T-helper 2 cell treated with Interferon-gamma antibody and Interleukin-4, amounts not matched to agents 5 μg/mL and 100 μg/mL, for 36 hours (primary cell): ENCODE measurements at regions not wholly inside any gene's neighbourhood (a gene's known extent, or its start where the extent isn't known, plus 50 kb on each side); places are given as distances from the start of the nearest gene placed in this dataset.

Source experiments
- DNase-seq: peaks from one replicate; pipeline ENCODE4 v3.0.0; 2021; ENCODE audit warnings: low spot score
- H3K27ac Mint-ChIP-seq: one replicate; pipeline ENCODE4 v1.8.0; 2021; ENCODE audit warnings: mild to moderate bottlenecking, mixed read lengths
- H3K27me3 Mint-ChIP-seq: one replicate; pipeline ENCODE4 v1.8.0; 2021; ENCODE audit warnings: low read depth, mixed read lengths
- H3K36me3 Mint-ChIP-seq: one replicate; pipeline ENCODE4 v1.8.0; 2021; ENCODE audit warnings: low read depth, mixed read lengths
- H3K4me1 Mint-ChIP-seq: one replicate; pipeline ENCODE4 v1.8.0; 2021; ENCODE audit warnings: low read depth, mixed read lengths
- H3K4me3 Mint-ChIP-seq: one replicate; pipeline ENCODE4 v1.8.0; 2022; ENCODE audit warnings: mild to moderate bottlenecking, moderate library complexity, mixed read lengths
- H3K9me3 Mint-ChIP-seq: one replicate; pipeline ENCODE4 v1.8.0; 2021; ENCODE audit warnings: mixed read lengths

DNA sequence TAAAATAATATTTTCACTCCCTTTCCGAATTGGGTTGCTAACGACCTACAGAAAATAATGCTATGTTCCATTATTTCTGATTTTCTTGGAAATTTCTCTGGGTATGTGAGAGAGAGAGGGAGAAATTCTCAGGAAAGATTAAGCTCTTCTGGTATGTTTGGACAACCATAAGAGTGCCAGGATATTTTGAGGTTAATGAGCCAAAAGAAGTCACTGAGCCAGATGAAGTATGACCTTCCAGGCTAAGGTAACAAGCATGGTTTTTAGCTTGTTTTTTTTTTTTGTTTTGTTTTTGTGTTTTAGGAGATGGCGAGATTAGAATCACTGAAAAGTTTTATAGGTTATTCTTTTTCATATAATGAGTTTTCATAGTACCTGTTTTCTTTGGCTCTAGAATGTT lies 171.0 kb upstream of the FOXP2 start:
- Mint-ChIP-seq H3K27ac (no peak overlapping the region), H3K4me3 (no peak overlapping the region), H3K9me3 (no peaks in the 10 kb centered on the region), H3K36me3 (no peaks in the 10 kb centered on the region), H3K27me3 (no peaks in the 10 kb centered on the region), H3K4me1 (no peaks in the 10 kb centered on the region)
- DNase-seq = no peak

DNA sequence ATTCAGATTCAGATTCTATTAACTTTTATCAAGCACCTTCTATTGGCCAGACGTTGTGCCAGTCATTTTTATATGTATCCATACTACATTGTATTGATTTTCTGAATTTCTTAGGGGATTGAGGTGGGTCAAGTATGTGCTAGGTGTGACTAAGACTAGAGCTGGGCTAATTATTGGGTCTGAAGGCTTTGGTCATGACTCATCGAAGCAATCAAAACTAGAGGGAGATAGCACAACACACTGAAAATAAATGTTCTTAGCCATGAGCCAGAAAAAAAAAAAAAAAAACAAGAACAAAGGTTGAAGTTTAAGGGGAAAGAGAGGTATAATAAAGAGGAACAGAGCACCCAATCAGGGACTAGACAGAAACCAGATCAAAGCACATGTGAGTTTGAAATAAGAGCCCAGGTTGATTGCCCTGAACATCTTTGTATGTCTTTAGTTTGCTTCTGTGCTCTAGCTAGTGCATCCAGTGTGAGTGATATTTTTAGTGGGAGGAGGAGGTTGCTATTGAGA lies 171.6 kb upstream of the FOXP2 start:
- DNase-seq = no peak
- Mint-ChIP-seq H3K27me3 (no peaks in the 10 kb centered on the region), H3K9me3 (no peaks in the 10 kb centered on the region), H3K27ac (no peak overlapping the region), H3K4me1 (no peaks in the 10 kb centered on the region), H3K4me3 (no peak overlapping the region), H3K36me3 (no peaks in the 10 kb centered on the region)

DNA sequence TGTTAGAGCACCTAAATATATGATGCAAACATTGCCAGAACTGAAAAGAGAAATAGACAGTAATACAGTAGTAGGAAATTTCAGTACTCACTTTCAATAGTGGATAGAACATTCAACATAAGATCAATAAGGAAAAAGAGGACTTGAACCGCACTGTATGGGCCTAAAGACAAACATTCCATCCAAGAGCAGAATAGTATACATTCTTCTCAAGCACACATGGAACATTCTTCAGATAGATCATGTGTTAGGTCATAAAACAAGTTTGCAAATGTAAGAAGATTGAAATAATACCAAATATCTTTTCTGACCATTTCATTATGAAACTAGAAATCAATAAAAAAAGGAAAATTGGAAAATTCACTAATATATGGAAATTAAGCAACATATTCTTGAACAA lies 185.4 kb upstream of the FOXP2 start:
- H3K4me1 Mint-ChIP-seq = no peaks in the 10 kb centered on the region
- no peaks in the 10 kb centered on the region for H3K9me3 Mint-ChIP-seq
- no peak for DNase-seq
- no peaks in the 10 kb centered on the region for H3K36me3 Mint-ChIP-seq
- H3K4me3 Mint-ChIP-seq = no peak overlapping the region
- no peaks in the 10 kb centered on the region for H3K27me3 Mint-ChIP-seq
- H3K27ac Mint-ChIP-seq = no peak overlapping the region

GRCh38 chr7:114225784-114226183 lies 188.8 kb upstream of the FOXP2 start:
- H3K27ac Mint-ChIP-seq = no peak overlapping the region
- H3K36me3 Mint-ChIP-seq = no peaks in the 10 kb centered on the region
- DNase-seq = no peak
- no peaks in the 10 kb centered on the region for H3K9me3 Mint-ChIP-seq
- no peak overlapping the region for H3K4me3 Mint-ChIP-seq
- no peaks in the 10 kb centered on the region for H3K27me3 Mint-ChIP-seq
- no peaks in the 10 kb centered on the region for H3K4me1 Mint-ChIP-seq

DNA sequence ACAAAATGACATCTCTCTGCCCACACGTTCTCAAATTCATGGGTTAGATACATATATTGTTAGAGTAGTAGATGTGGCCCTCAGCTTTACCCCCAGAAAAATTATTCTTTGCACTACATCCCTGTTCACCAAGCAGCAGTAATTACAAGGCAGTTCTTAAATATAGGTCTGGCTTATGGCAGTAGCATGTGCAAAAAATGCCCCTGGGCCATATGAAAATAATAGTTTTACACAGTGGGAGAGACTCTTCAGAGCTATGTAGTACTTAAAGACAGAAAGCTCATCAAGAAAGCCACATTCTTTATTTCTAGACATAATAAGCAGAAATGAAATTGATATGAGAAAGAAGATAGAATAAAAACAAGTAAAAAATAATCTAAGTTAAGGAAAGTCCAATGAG lies 196.3 kb upstream of the FOXP2 start:
- H3K27ac Mint-ChIP-seq = no peak overlapping the region

GRCh38 chr7:114217026-114217806 lies 197.4 kb upstream of the FOXP2 start:
- H3K4me1 Mint-ChIP-seq = no peaks in the 10 kb centered on the region
- H3K36me3 Mint-ChIP-seq = no peaks in the 10 kb centered on the region
- H3K27ac Mint-ChIP-seq = no peak overlapping the region
- H3K9me3 Mint-ChIP-seq = no peaks in the 10 kb centered on the region
- no peak overlapping the region for H3K4me3 Mint-ChIP-seq
- no peaks in the 10 kb centered on the region for H3K27me3 Mint-ChIP-seq
- DNase-seq = no peak

More for the DNA sequence above, 196.3 kb upstream of the FOXP2 start:
- no peaks in the 10 kb centered on the region for H3K9me3 Mint-ChIP-seq
- H3K27me3 Mint-ChIP-seq = no peaks in the 10 kb centered on the region
- no peak for DNase-seq
- H3K4me3 Mint-ChIP-seq = no peak overlapping the region
- H3K36me3 Mint-ChIP-seq = no peaks in the 10 kb centered on the region
- no peaks in the 10 kb centered on the region for H3K4me1 Mint-ChIP-seq

- Mint-ChIP-seq H3K9me3 (no peaks in the 10 kb centered on the region), H3K36me3 (no peaks in the 10 kb centered on the region), H3K27ac (no peak overlapping the region), H3K27me3 (no peaks in the 10 kb centered on the region), H3K4me3 (no peak overlapping the region), H3K4me1 (no peaks in the 10 kb centered on the region)
- no peak for DNase-seq
Measured at GRCh38 chr7:114214466-114214865, 200.1 kb upstream of the FOXP2 start.

- no peak for DNase-seq
- no peak overlapping the region for H3K4me3 Mint-ChIP-seq
- H3K27me3 Mint-ChIP-seq = no peaks in the 10 kb centered on the region
- H3K27ac Mint-ChIP-seq = no peak overlapping the region
- no peaks in the 10 kb centered on the region for H3K36me3 Mint-ChIP-seq
- H3K4me1 Mint-ChIP-seq = no peaks in the 10 kb centered on the region
- no peaks in the 10 kb centered on the region for H3K9me3 Mint-ChIP-seq
Measured at GRCh38 chr7:114212721-114213429, 201.7 kb upstream of the FOXP2 start.

DNA sequence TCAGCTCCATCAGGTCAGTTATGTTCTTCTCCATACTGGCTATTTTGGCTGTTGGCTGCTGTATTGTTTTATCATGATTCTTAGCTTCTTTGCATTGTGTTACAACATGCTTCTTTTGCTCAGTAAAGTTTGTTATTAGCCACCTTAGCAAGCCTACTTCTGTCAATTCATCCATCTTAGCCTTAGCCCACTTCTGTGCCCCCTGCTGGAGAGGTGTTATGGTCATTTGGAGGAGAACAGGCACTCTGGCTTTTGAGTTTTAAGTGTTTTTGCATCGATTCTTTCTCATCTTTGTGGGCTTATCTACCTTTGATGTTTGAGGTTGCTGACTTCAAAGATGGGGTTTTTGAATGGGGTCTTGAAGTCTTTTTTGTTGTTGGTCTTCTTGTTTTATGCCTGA lies 204.6 kb upstream of the FOXP2 start:
- H3K4me3 Mint-ChIP-seq = no peak overlapping the region
- no peaks in the 10 kb centered on the region for H3K27me3 Mint-ChIP-seq
- H3K27ac Mint-ChIP-seq = no peak overlapping the region
- H3K9me3 Mint-ChIP-seq = no peaks in the 10 kb centered on the region
- no peaks in the 10 kb centered on the region for H3K36me3 Mint-ChIP-seq
- DNase-seq = no peak
- no peaks in the 10 kb centered on the region for H3K4me1 Mint-ChIP-seq

DNA sequence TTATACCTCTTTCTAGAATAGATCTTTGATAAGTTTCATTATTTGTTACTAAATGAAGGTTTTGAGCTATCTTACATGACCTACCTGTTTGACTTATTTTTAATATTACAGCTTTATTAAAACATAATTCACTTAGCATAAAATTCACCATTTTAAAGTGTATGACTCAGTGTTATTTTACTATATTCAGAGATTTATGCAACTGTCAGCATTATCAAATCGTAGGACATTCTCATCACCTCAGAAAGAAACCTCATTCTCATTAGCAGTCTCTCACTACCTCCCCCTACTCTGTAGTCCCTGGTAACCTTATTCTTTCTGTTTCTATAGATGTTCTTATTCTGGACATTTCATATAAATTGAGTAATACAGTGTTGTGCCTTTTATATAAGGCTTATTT lies 207.9 kb upstream of the FOXP2 start:
- no peaks in the 10 kb centered on the region for H3K27me3 Mint-ChIP-seq
- no peaks in the 10 kb centered on the region for H3K36me3 Mint-ChIP-seq
- no peak overlapping the region for H3K27ac Mint-ChIP-seq
- no peak for DNase-seq
- no peak overlapping the region for H3K4me3 Mint-ChIP-seq
- no peaks in the 10 kb centered on the region for H3K9me3 Mint-ChIP-seq
- no peaks in the 10 kb centered on the region for H3K4me1 Mint-ChIP-seq

- Mint-ChIP-seq H3K4me1 (no peaks in the 10 kb centered on the region), H3K4me3 (no peak overlapping the region), H3K9me3 (no peaks in the 10 kb centered on the region), H3K36me3 (no peaks in the 10 kb centered on the region), H3K27ac (no peak overlapping the region), H3K27me3 (no peaks in the 10 kb centered on the region)
- DNase-seq = no peak
Measured at GRCh38 chr7:114196517-114196916, 218.1 kb upstream of the FOXP2 start.

DNA sequence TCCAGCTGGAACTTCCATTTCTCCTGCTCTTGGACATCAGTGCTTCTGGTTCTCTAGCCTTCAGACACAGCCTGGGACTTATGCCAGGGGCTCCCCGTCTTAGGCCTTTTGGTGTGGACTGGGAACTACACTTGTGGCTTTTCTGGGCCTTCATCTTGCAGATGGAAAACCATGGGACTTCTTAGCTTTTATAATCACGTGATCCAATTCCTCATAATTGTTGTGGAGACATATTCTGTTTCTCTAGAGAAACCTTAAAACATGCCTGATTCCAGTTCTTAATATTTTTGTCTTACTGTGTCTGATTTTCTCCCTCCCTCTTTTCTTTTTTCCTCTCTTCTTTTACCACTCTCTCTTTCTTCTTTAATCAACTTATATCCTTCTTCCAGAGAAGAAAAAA lies 224.2 kb upstream of the FOXP2 start:
- Mint-ChIP-seq H3K4me1 (no peaks in the 10 kb centered on the region), H3K27me3 (no peaks in the 10 kb centered on the region), H3K27ac (no peak overlapping the region), H3K4me3 (no peak overlapping the region), H3K36me3 (no peaks in the 10 kb centered on the region), H3K9me3 (no peaks in the 10 kb centered on the region)
- no peak for DNase-seq

DNA sequence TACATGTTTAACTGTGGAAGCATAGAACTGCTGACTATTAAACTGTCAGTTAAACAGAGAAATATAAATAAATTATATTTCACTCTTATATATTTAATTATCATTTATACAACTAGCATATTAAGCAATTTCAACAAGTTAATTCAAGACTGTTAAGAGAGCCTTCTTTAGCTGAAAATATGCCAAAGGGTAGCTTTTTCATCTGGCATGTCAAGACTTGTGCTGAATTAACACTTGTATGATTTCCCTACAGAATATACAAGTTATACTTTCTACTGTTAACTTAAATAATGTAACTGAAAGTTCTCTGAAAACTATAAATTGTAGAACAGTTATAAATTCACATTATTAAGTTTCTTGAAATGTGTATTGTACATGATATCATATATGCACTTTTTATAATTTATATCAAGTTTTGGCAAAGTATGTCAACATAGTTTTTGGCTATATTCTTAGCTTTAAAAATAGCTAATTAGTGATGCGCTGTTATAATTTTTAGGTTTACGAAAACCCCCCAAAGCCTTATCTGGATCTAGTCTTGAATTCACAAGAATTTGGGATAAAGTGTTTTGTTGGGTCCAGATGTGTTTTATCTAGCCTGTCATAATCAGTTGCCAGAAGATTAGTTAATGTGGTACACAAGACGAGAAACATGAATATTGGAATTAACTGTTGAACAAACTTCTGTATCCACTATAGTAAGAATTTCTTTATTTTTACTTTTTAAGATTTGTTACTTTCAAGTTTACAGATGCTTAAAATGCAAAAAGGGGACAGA lies 231.1 kb upstream of the FOXP2 start:
- H3K27me3 Mint-ChIP-seq = no peaks in the 10 kb centered on the region
- no peaks in the 10 kb centered on the region for H3K9me3 Mint-ChIP-seq
- no peak overlapping the region for H3K27ac Mint-ChIP-seq
- H3K36me3 Mint-ChIP-seq = no peaks in the 10 kb centered on the region
- no peak overlapping the region for H3K4me3 Mint-ChIP-seq
- no peak for DNase-seq
- H3K4me1 Mint-ChIP-seq = no peaks in the 10 kb centered on the region

- no peaks in the 10 kb centered on the region for H3K4me1 Mint-ChIP-seq
- no peak overlapping the region for H3K27ac Mint-ChIP-seq
- H3K9me3 Mint-ChIP-seq = no peaks in the 10 kb centered on the region
- H3K27me3 Mint-ChIP-seq = no peaks in the 10 kb centered on the region
- no peak overlapping the region for H3K4me3 Mint-ChIP-seq
- no peak for DNase-seq
- no peaks in the 10 kb centered on the region for H3K36me3 Mint-ChIP-seq
Measured at GRCh38 chr7:114182837-114183236, 231.8 kb upstream of the FOXP2 start.
